Osteocyte (in vitro differentiated cells): ENCODE measurements at regions not wholly inside any gene's neighbourhood (a gene's known extent, or its start where the extent isn't known, plus 50 kb on each side); places are given as distances from the start of the nearest gene placed in this dataset.

Experiments
- DNase-seq: peaks from one replicate; pipeline ENCODE4 v3.0.0; 2021; ENCODE audit warnings: mixed read lengths; ENCODE audit not compliant: unreplicated experiment; ENCODE audit errors: extremely low spot score
- H3K27ac Mint-ChIP-seq: one replicate; pipeline ENCODE4 v1.8.0; 2021; ENCODE audit warnings: mild to moderate bottlenecking, mixed read lengths; ENCODE audit not compliant: unreplicated experiment
- H3K27me3 Mint-ChIP-seq: one replicate; pipeline ENCODE4 v1.8.0; 2021; ENCODE audit warnings: mixed read lengths; ENCODE audit not compliant: unreplicated experiment
- H3K36me3 Mint-ChIP-seq: one replicate; pipeline ENCODE4 v1.8.0; 2021; ENCODE audit warnings: mixed read lengths; ENCODE audit not compliant: unreplicated experiment
- H3K4me1 Mint-ChIP-seq: one replicate; pipeline ENCODE4 v1.8.0; 2021; ENCODE audit warnings: mixed read lengths; ENCODE audit not compliant: unreplicated experiment
- H3K4me3 Mint-ChIP-seq: one replicate; pipeline ENCODE4 v1.8.0; 2021; ENCODE audit warnings: mild to moderate bottlenecking, moderate library complexity, mixed read lengths; ENCODE audit not compliant: unreplicated experiment
- H3K9me3 Mint-ChIP-seq: one replicate; pipeline ENCODE4 v1.8.0; 2021; ENCODE audit warnings: mixed read lengths; ENCODE audit not compliant: unreplicated experiment
- CTCF ChIP-seq: fragments of 200-600 bp; sonication (generic); IDR thresholded peaks from 2 replicates; pipeline ENCODE4 v1.5.0; 2021; ENCODE audit warnings: antibody characterized with exemption, mild to moderate bottlenecking, moderate library complexity

- no peak for DNase-seq
- peaks cover 44% of the 10 kb centered on the region for H3K27me3 Mint-ChIP-seq
- TF ChIP-seq CTCF, result no peak
- H3K36me3 Mint-ChIP-seq, result no peaks in the 10 kb centered on the region
- no peak overlapping the region for H3K4me3 Mint-ChIP-seq
- H3K4me1 Mint-ChIP-seq, result no peaks in the 10 kb centered on the region
- no peak overlapping the region for H3K27ac Mint-ChIP-seq
- H3K9me3 Mint-ChIP-seq, result no peaks in the 10 kb centered on the region
Measured at GRCh38 chr4:85058551-85058950, 92.1 kb upstream of the WDFY3 start.

- DNase-seq, result no peak
- H3K36me3 Mint-ChIP-seq, result no peaks in the 10 kb centered on the region
- no peaks in the 10 kb centered on the region for H3K4me1 Mint-ChIP-seq
- TF ChIP-seq CTCF, result no peak
- H3K4me3 Mint-ChIP-seq, result no peak overlapping the region
- H3K27me3 Mint-ChIP-seq, result peaks cover 48% of the 10 kb centered on the region
- no peaks in the 10 kb centered on the region for H3K9me3 Mint-ChIP-seq
- no peak overlapping the region for H3K27ac Mint-ChIP-seq
Measured at GRCh38 chr4:85061974-85062373, 95.5 kb upstream of the WDFY3 start.

- Mint-ChIP-seq H3K36me3 (no peaks in the 10 kb centered on the region), H3K27ac (no peak overlapping the region), H3K27me3 (peaks cover 48% of the 10 kb centered on the region), H3K9me3 (no peaks in the 10 kb centered on the region), H3K4me1 (peaks cover 1% of the 10 kb centered on the region), H3K4me3 (no peak overlapping the region)
- DNase-seq, result no peak
- TF ChIP-seq CTCF, result no peak
Measured at GRCh38 chr4:85062466-85062865, 96.0 kb upstream of the WDFY3 start.

- Mint-ChIP-seq H3K9me3 (peaks cover 14% of the 10 kb centered on the region), H3K4me1 (peaks cover 5% of the 10 kb centered on the region), H3K4me3 (no peak overlapping the region), H3K27me3 (peaks cover 11% of the 10 kb centered on the region), H3K36me3 (no peaks in the 10 kb centered on the region), H3K27ac (no peak overlapping the region)
- no peak for TF ChIP-seq CTCF
- DNase-seq, result no peak
Measured at GRCh38 chr4:85067342-85067741, 100.9 kb upstream of the WDFY3 start.

- TF ChIP-seq CTCF, result no peak
- Mint-ChIP-seq H3K4me1 (no peaks in the 10 kb centered on the region), H3K27me3 (peaks cover 15% of the 10 kb centered on the region), H3K27ac (no peak overlapping the region), H3K9me3 (no peaks in the 10 kb centered on the region), H3K36me3 (no peaks in the 10 kb centered on the region), H3K4me3 (no peak overlapping the region)
- no peak for DNase-seq
Measured at GRCh38 chr4:85078016-85078415, 111.5 kb upstream of the WDFY3 start.
